ENCODE measurements at regions not wholly inside any gene's neighbourhood (a gene's known extent, or its start where the extent isn't known, plus 50 kb on each side); places are given as distances from the start of the nearest gene placed in this dataset.

GRCh38 chr12:74685385-74685784, 147.8 kb downstream of the ATXN7L3B start:
- TF ChIP-seq POLR2A (IDR thresholded peaks at IDR 0.05; ENCODE audit: low read length) (no peak), GATA1 (IDR thresholded peaks at IDR 0.05; ENCODE audit: low read depth, low read length) (no peak)

All from erythroblast (primary cell).